SK-N-MC (cell line): ENCODE measurements at regions not wholly inside any gene's neighbourhood (a gene's known extent, or its start where the extent isn't known, plus 50 kb on each side); places are given as distances from the start of the nearest gene placed in this dataset.

ENCODE experiments used
- EZH2 ChIP-seq: fragments of 200-600 bp; sonication (generic); IDR thresholded peaks from one replicate; pipeline ENCODE4 v1.6.1; 2017; ENCODE audit warnings: antibody characterized with exemption
- FOXP2 ChIP-seq: optimal IDR thresholded peaks from 2 replicates; pipeline ENCODE3; 2011; ENCODE audit warnings: mild to moderate bottlenecking, moderate library complexity; ENCODE audit not compliant: insufficient read depth; ENCODE audit errors: extremely low read length, control extremely low read depth
- POLR2AphosphoS5 ChIP-seq: IDR thresholded peaks from 2 replicates; pipeline ENCODE4 v1.6.1; 2012; ENCODE audit warnings: mild to moderate bottlenecking, low read depth, low read length, borderline replicate concordance

DNA sequence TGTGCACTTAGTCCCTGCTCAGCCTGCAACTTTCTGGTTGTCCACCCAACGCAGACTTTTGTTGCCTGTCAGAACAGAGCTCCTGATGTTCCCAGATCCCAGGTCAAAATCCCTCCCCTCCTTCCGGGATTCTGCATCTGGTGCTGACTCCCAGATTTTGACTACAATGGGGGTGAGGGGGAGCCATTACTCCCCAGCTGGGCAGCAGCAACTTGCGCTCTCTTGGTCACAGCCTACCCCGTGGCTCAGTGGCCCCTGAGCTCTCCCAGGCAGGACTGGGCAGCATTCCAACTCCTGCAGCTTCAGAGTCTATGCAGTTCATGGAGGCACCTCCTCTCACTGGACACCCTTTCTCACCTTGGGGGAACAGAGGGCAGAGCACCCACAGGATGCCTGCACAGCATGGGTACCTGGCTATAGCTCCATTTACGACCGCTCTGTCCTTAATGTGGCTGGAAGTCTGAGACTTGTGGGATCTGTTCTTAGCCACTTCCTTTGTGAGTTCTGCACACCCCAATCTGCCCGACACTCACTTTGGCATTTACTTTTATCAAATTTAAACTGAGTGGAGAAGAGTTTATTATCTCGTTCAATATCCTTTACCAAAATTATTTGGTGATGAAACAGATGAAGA lies 545.5 kb upstream of the MGMT start:
- no peak for TF ChIP-seq EZH2
- TF ChIP-seq POLR2AphosphoS5 = no peak
- TF ChIP-seq FOXP2 = no peak
